GM18517 (cell line): ENCODE measurements at regions not wholly inside any gene's neighbourhood (a gene's known extent, or its start where the extent isn't known, plus 50 kb on each side); places are given as distances from the start of the nearest gene placed in this dataset.
"Not testable (repeated sequence)": the region's sequence is repeated elsewhere in the genome, so short reads cannot be mapped to it uniquely, and the experiment has no call there.

Experiments used
- ATAC-seq: cut with Tn5 transposase; IDR thresholded peaks from one replicate; pipeline ENCODE4 v1.9.1; 2021; ENCODE audit warnings: mild to moderate bottlenecking, moderate library complexity; ENCODE audit not compliant: unreplicated experiment

DNA sequence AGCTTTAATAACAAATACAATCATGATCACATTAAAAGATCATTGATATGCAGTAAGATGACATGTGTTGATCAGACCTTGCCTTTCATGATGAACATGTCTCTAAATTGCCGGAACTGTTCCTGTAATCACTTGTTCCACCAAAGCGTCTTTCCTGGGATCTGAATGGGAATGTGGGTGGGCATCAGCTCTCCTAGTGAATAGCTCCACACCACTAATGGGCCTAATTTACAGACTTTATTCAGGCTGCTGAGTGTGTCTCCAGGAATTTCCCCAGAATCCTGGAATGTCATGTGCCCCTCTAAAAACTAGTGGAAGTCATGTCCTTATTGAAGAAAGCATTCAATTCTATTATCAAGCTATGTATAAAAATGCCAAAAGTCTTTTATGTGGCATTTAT lies 765.1 kb upstream of the CTNND2 start:
- no peak for ATAC-seq

DNA sequence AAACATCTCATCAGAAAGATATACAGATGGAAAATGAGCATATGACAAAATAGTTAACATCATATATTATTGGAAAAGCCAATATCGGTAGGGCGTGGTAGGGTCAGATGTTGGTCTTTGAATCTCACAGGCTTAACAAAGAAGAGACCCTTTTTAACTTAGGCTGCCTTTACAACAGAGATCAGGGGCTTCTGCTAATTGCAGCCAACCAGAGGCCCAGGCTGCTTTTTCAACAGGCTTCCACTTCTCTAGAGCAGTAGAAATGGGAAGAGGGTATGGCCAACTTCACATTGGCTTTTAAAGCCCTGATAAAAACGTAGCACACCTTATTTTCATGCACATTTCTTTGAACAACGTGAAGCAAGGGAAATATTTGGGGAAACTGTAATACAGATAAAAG lies 764.3 kb upstream of the CTNND2 start:
- no peak for ATAC-seq

DNA sequence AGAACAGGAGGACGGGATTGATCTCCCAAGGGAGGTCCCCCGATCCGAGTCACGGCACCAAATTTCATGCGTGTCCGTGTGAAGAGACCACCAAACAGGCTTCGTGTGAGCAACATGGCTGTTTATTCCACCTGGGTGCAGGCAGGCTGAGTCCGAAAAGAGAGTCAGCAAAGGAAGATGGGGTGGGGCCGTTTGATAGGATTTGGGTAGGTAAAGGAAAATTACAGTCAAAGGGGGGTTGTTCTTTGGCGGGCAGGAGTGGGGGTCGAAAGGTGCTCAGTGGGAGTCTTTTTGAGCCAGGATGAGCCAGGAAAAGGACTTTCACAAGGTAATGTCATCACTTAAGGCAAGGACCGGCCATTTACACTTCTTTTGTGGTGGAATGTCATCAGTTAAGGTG lies 763.6 kb upstream of the CTNND2 start:
- not testable (repeated sequence) for ATAC-seq

DNA sequence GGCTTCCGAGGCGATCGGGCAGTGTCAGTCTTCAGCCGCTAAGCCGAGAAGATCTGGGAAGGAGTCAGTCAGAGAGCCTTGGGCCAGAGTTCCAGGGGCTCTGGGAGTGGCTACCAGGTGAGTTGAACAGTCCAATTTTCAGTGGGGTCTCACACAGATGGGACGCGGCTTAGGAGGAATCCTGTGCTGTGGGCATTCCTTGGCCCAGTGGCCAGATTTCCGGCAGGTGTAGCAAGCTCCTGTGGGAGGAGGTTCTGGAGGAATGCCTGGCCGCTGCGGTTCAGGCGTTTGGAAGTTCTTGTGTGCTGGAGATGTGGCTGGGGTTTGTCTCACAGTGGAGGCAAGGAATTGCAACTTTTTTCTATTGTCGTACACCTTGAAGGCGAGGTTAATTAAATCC lies 761.5 kb upstream of the CTNND2 start:
- ATAC-seq, result not testable (repeated sequence)

DNA sequence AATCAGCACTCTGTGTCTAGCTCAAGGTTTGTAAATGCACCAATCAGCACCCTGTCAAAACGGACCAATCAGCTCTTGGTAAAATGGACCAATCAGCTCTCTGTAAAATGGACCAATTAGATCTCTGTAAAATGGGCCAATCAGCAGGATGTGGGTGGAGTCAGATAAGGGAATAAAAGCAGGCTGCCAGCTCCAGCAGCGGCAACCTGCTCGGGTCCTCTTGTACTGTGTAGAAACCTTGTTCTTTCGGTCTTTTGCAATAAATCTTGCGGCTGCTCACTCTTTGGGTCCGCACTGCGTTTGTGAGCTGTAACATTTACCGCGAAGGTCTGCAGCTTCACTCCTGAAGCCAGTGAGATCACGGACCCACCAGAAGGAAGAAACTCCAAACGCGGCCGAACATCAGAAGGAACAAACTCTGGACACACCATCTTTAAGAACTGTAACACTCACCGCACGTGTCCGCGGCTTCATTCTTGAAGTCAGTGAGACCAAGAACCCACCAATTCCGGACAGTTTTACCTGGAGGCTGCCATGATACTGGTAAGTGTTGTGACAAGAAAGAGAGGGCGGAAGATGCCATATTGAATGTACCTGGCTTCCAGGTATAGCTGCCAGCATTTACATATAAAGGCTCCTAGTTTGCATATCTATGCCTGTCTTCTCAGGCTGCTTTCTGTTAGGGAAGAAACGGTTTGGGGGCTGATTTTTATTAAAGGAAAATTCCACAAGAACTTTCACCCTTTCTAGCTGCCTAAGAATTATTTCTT lies 758.5 kb upstream of the CTNND2 start:
- no peak for ATAC-seq

DNA sequence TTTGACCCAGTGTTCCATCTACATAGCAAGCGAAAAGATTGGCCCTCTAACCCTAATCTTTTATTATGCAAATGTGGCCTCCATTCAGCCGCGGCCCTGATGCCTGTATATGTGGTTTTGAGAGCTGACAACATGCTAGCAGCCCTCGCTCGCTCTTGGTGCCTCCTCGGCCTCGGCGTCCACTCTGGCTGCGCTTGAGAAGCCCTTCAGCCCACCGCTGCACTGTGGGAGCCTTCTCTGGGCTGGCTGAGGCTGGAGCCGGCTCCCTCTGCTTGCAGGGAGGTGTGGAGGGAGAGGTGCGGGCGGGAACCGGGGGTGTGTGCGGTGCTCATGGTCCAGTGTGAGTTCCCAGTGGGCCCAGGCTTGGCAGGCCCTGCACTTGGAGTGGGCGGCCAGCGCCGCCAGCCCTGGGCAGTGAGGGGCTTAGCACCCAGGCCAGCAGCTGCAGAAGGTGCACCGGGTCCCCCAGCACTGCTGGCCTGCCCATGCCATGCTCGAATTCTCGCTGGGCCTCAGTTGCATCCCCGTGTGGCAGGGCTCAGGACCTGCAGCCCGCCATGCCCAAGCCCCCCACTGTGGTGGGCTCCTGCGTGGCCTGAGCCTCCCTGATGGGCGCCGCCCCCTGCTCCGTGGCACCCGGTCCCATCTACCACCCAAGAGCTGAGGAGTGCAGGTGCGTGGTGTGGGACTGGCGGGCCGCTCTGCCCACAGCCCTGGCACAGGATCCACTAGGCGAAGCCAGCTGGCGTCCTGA lies 757.5 kb upstream of the CTNND2 start:
- ATAC-seq, result no peak

DNA sequence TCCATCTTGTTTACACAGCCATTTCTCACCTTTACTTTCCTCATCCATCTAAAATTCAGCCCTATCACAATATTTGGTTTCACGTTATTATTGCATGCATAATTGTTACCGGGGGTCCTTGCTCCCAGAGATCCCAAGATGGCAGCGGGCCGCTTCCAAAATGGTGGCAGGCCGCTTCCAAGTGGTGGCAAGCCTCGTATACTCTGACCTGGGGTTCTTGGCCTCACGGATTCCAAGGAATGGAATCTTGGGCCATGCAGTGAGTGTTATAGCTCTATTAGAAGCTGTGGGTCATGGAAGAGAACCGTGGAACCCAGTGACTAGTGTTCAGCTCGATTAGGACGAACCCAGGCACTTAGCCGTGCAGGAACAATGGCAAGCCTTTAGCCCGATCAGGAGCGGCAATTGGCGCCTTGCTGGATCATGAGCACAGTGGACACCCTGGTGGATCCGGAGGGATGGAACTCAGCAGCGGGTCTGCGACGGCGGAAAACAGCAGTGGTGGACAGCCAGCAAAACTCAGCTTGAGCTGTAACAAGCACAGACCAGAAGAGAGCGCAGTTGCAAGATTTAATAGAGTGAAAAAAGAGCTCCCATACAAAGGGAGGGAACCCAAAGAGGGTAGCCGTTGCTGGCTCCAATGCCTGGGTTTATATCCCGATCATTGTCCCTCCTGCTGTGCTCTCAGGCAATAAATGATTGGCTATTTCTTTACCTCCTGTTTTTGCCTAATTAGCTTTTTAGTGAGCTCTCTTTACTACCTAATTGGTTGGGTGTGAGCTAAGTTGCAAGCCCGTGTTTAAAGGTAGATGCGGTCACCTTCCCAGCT lies 756.2 kb upstream of the CTNND2 start:
- not testable (repeated sequence) for ATAC-seq

DNA sequence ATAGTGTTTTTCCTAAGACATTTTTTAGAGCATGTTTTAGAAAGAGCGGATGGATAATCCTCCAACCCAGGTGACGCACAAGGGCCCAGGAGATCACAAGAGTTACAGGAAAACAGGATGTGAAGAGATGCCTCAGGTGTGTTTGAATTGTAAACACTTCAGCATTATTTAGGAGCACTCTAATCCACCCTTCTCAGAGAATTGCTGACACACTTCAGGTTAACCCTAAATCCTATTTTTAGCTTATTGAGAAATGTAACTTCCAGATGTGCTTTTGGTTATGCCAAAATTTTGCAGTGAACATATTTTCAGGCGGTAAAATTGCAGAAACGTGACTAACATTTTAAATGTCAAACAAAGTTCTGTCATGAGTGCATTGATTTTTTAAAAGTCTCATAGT lies 755.4 kb upstream of the CTNND2 start:
- no peak for ATAC-seq

DNA sequence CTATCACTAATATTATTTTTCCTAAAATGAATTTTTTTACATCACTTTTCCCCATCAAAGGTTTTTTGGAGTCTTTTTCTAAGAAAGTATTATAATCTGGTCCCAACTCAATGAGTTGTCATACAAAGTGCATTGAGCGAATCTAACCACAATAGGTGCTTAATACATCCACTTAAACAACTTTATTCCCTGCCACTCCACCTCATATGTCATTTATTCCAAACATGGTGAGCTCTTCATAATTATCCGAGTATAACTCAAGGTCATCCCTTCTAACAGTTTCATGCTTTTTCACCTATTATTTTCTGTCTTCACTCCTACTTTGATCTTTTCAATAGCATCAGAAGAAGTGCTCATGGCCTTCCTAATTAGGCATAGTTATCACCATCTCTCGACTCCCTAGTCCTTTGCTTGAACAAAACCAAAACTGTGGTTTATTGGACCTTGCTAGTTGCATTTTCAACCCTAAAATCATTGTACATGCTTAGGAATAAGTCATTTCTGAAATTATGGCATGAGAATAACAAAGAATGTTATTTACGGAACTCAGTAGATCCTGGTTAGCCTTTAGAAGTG lies 754.7 kb upstream of the CTNND2 start:
- no peak for ATAC-seq

DNA sequence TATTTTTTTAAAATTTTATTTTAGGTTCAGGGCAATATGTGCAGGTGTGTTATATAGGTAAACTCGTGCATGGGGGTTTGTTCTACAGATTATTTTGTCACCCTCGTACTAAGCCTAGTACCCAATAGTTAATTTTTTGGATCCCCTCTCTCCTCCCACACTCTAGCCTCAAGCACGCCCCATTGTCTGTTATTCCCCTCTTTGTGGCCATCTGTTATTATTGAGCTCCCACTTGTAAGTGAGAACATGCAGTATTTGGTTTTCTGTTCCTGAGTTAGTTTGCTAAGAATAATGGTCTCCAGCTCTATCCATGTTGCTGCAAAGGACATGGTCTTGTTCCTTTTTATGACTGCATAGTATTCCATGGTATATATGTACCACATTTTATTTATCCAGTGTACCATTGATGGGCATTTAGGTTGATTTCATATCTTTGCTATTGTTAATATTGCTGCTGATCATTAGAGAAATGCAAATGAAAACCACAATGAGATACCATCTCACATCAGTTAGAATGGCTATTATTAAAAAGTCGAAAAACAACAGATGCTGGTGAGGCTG lies 753.7 kb upstream of the CTNND2 start:
- ATAC-seq, result not testable (repeated sequence)

DNA sequence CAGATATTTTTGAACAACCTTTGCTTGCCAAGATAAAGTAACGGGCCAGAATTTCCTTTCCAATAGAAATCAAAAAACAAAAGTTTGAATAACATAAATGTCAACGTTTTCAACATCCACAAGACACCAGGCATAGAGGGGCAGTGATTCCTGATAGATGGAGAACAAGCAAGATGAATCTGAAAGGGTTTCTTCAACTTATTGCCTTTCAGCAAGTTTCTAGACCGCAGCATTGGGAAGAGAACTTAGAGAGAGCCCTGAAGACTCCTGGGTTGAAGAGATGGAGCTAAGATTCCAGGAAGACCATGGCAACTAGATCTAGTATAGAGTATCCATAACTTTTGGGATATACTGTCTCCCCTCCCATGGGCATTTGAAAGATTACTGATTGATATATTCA lies 751.4 kb upstream of the CTNND2 start:
- no peak for ATAC-seq

DNA sequence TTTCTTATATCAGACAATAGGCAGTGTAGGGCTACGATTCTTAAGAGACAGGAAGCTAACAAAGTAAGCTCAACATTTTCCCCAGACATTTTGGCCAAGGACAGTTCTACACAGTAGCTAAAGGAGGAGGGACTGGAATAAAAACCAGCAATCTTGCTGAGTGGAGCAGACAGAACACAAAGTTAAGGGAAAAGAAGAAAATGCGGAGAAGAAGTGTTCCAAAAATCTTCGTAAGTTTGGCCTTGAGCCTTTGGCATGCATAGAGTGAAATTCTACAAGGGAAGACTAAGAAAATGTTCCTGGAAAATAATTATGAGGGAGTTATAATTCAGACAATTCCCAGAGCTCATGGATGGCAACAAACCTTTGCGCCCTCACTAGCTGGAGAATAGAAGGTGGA lies 748.0 kb upstream of the CTNND2 start:
- no peak for ATAC-seq

DNA sequence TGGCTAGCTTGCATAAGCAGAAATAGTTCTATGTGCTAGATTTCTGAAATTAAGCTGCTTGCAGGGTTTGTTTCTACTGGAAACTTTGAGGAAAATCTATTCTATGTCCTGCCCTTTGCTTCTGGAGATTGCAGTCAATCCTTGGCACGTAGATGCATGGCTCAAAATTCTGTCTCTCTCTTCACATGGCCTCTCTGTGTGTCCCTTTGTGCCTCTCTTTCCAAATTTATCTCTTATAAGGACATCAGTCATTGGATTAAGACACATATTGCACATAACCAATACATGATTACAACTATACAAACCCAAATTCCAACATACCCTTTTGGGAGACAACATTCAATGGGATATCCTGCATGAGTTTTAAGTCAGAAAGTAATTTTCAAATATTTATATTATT lies 744.3 kb upstream of the CTNND2 start:
- no peak for ATAC-seq

DNA sequence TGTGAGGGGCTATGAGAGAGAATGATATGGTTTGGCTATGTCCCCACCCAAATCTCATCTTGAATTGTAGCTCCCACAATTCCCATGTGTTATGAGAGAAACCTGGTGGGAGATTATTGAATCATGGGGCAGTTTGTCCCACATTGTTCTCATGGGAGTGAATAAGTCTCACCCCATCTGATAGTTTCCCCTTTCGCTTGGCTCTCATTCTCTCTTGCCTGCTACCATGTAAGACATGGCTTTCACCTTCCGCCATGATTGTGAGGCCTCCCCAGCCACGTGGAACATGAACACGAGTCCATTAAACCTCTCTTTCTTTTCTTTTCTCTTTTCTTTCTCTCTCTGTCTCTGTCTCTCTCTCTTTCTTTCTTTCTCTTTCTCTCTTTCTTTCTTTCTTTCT lies 743.4 kb upstream of the CTNND2 start:
- ATAC-seq, result no peak

DNA sequence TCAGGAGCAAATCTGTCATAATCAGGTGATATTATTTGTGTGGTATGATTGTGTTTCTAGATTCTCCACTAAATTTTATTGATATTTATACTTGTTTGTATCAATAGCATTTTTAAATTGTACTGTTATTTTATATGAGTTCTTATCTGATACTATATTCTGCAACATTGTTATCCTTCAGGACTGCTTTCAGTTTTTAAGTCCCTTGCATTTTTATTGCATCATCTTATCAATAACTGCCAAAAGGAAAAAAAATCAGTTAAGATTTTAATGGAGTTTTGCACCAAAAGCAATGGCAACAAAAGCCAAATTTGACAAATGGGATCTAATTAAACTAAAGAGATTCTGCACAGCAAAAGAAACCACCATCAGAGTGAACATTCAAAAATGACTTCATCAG lies 741.3 kb upstream of the CTNND2 start:
- no peak for ATAC-seq

DNA sequence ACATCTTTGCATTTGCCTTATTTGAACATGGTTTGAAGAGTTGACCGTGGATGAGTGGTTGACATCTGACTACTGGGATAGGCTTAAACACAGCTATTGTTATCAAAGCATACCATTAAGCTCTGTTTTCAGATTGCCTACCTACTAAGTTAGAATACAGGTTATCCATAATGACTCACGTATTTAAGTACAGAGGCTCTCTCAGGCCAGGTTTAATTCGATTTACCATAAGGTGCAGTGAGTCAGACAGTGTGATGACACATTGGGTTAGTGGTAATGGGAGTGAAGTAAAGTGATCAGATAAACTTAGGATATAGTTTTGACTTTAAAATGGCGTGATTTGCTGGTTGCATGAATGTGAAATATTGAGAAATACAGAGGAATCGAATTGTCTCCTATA lies 732.0 kb upstream of the CTNND2 start:
- no peak for ATAC-seq

DNA sequence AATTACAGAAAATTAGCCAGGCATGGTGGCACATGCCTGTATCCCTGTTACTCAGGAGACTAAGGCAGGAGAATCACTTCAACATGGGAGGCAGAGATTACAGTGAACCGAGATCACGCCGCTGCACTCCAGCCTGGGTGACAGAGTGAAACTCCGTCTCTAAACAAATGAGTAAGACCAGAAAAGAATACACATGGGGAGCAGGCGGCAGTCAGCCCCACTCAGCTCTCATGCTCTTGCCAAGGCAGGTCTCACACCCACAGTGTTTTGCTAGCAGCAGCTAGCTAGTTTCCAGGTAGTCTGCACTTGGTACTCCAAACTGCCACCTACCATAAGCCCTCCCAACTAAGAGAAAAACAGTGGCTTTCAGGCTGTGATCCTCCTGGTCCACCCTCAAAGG lies 722.3 kb upstream of the CTNND2 start:
- no peak for ATAC-seq

DNA sequence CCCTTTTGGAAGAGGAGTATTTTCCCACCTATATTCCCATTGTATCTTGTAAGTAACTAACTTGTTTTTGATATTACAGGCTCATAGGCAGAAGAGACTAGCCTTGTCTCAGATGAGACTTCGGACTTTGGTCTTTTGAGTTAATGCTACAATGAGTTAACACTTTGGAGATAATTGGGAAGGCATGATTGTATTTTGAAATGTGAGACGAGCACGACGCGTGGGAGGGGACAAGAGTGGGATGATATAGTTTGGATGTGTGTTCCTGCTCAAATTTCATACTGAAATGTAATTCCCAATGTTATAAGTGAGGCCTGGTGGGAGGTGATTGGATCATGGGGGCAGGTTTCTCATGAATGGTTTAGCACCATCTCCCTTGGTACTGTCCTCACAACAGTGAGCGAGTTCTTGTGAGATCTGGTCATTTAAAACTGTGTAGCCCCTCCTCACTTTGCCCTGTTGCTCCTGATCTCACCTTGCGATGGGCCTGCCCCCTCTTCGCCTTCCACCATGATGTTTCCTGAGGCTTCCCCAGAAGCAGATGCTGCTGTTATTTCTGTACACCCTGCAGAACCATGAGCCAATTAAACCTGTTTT lies 721.5 kb upstream of the CTNND2 start:
- no peak for ATAC-seq

DNA sequence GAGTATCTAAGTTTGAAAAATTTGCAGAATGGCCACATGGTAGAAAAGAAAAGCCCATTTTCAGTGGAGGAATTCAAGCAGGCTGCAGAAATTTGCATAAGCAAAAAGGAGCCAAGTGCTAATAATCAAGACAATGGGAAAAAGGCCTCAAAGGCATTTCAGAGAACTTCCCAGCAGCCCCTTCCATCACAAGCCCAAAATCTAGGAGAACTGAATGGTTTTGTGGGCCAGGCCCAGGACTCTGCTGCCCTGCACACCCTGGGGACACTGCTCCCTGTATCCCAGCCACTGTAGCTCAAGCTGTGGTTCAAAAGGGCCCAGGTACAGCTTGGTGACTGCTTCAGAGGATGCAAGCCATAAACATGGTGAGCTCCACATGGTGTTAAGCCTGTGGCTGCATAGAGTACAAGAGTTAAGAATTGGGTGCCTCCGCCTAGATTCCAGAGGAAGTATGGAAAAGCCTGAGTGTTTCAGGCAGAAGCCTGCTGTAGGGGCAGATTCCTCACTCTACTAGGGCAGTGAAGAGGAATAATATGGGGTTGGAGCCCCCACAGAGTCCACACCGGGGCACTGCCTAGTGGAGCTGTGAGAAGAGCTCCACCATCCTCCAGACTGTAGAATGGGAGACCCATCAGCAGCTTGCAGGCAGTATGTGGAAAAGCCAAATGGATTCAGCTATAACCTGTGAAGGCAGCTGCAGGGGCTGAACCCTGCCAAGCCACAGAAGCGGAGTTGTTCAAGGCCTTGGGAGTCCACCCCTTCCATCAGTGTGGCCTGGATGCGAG lies 720.7 kb upstream of the CTNND2 start:
- ATAC-seq, result no peak

DNA sequence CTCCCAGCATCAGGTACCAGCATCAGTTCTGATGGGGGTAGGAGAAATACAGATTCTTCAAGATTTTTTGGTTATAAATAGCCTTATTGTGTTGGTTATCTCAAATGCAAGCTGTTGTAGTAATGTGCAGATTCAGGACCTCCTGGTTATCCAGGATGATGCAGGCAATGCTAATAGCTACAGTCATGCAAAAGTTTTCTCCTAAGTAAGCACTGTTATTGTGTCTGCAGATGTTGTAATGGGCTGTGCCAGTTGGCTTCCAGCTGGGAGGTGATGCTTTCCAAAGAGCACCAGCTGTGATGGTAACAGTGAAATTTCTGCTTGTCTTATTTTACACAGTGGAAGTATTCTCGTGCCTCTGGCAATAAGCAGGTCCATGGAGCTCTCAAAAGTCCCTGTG lies 719.2 kb upstream of the CTNND2 start:
- ATAC-seq, result no peak
